Right lobe of liver (tissue), 6 donors: ENCODE measurements at regions not wholly inside any gene's neighbourhood (a gene's known extent, or its start where the extent isn't known, plus 50 kb on each side); places are given as distances from the start of the nearest gene placed in this dataset.

ENCODE experiments used
- ATAC-seq, 4 donors: fragments of 200-7000 bp; cut with Tn5 transposase; one replicate each; pipeline ENCODE4 v1.9.1; 2020; ENCODE audit warnings: mild to moderate bottlenecking in 4 of 4, moderate library complexity in 4 of 4
- DNase-seq, 3 donors: peaks; one replicate each; pipeline ENCODE4 v3.0.0-alpha.2; 2020
- H3K27ac ChIP-seq, 3 donors: fragments of 200-600 bp; one replicate each; pipeline ENCODE4 v1.8.0; 2022
- H3K27me3 ChIP-seq, 2 donors: fragments of 200-600 bp; one replicate each; pipeline ENCODE4 v1.8.0; 2022
- H3K36me3 ChIP-seq, 4 donors: fragments of 200-600 bp; sonication (generic) in 1 of 4; one replicate each; pipeline versions ENCODE4 v1.5.1 to v1.8.0; 2017 to 2022; ENCODE audit warnings: control low read depth in 1 of 4
- H3K4me1 ChIP-seq, 4 donors: fragments of 200-600 bp; sonication (generic) in 1 of 4; one replicate each; pipeline versions ENCODE4 v1.5.1 to v1.8.0; 2017 to 2022; ENCODE audit warnings: control low read depth in 1 of 4
- H3K4me3 ChIP-seq, 3 donors: fragments of 200-600 bp; one replicate each; pipeline ENCODE4 v1.8.0; 2022
- H3K9me3 ChIP-seq, 4 donors: fragments of 200-600 bp; sonication (generic) in 1 of 4; one replicate each; pipeline versions ENCODE4 v1.5.1 to v1.8.0; 2017 to 2022; ENCODE audit warnings: control low read depth in 1 of 4
- POLR2A ChIP-seq: fragments of 450-650 bp; IDR thresholded peaks from one replicate; pipeline ENCODE4 v1.6.1; 2017; ENCODE audit warnings: antibody characterized with exemption, mild to moderate bottlenecking
- WGBS: methylation state at CpG from one replicate; pipeline ENCODE4 v1.1.6; 2018; ENCODE audit warnings: low coverage, low lambda C conversion rate; ENCODE audit not compliant: insufficient coverage; ENCODE audit errors: missing lambda C conversion rate; 5-methylcytosine and 5-hydroxymethylcytosine counted together
- intact Hi-C, 2 donors: fragments of 100-400 bp; cut with DNase I; formaldehyde crosslinking; loops; one replicate each; pipeline versions ENCODE4 v1.11.2 to v1.14.1; 2022
- TF ChIP-seq, protein P1 (sequence below), 4 donors: fragments of 200-600 bp in 3 of 4; fragments of 450-650 bp in 1 of 4; IDR thresholded peaks; one replicate each; pipeline versions ENCODE4 v1.5.1 to v1.8.0; 2016 to 2022; ENCODE audit warnings: antibody characterized with exemption in 4 of 4, mild to moderate bottlenecking in 2 of 4
- donor health status: DM: no; HTN: yes; CAD: no.
- donor health status: DM: no; HTN: no; CAD: no.
- donor health status: DM: no; HTN: no; CAD: no.
- donor health status: DM: no; HTN: yes; CAD: no.
- donor health status: DM: no; HTN: yes; CAD: no.

- Histone ChIP-seq H3K4me1 (no peaks in the 10 kb centered on the region), H3K4me3 (no peak overlapping the region), H3K27ac (no peak overlapping the region), H3K36me3 (no peaks in the 10 kb centered on the region), H3K9me3 (no peaks in the 10 kb centered on the region), H3K27me3 (no peaks in the 10 kb centered on the region)
- TF ChIP-seq POLR2A = no peak
- TF ChIP-seq, protein P1, sequence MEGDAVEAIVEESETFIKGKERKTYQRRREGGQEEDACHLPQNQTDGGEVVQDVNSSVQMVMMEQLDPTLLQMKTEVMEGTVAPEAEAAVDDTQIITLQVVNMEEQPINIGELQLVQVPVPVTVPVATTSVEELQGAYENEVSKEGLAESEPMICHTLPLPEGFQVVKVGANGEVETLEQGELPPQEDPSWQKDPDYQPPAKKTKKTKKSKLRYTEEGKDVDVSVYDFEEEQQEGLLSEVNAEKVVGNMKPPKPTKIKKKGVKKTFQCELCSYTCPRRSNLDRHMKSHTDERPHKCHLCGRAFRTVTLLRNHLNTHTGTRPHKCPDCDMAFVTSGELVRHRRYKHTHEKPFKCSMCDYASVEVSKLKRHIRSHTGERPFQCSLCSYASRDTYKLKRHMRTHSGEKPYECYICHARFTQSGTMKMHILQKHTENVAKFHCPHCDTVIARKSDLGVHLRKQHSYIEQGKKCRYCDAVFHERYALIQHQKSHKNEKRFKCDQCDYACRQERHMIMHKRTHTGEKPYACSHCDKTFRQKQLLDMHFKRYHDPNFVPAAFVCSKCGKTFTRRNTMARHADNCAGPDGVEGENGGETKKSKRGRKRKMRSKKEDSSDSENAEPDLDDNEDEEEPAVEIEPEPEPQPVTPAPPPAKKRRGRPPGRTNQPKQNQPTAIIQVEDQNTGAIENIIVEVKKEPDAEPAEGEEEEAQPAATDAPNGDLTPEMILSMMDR (IDR thresholded peaks at IDR 0.05) = no peak
- DNase-seq = no peak
- intact Hi-C loops = no loop called here
- WGBS = 39% methylated on average over 3 of the region's 3 CpGs
- no peak for ATAC-seq
These were observed 79.2 kb upstream of the FRMD4A start for GRCh38 chr10:14409856-14410458.

DNA sequence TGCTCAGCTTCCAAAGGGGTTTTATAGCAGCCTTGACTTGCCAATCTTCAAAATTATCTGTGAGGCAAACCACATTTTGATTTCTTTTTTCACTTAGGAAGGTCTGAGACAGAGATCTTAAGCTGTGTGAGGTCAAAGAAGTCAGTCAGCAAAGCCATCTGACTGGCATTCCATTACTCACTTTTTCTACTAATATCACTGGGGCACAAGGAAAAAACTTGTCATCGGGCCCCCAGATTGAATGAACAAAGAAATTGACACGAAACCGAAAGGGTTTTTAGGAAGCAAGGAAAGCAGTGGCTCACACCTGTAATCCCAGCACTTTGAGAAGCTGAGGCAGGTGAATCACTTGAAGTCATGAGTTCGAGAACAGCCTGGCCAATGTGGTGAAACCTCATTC lies 78.5 kb upstream of the FRMD4A start:
- no peaks in the 10 kb centered on the region for H3K36me3 ChIP-seq
- H3K4me3 ChIP-seq = no peak overlapping the region
- DNase-seq (no peak), ATAC-seq (no peak)
- TF ChIP-seq, protein P1 (IDR thresholded peaks at IDR 0.05) = no peak
- no peak for TF ChIP-seq POLR2A
- no peaks in the 10 kb centered on the region for H3K27me3 ChIP-seq
- WGBS = 80% methylated on average over 4 of the region's 4 CpGs
- no peaks in the 10 kb centered on the region for H3K9me3 ChIP-seq
- no peaks in the 10 kb centered on the region for H3K4me1 ChIP-seq
- intact Hi-C loops = no loop called here
- no peak overlapping the region for H3K27ac ChIP-seq

- intact Hi-C loops = no loop called here
- ATAC-seq = no peak
- WGBS = 55% methylated on average over 2 of the region's 2 CpGs
These were observed 77.4 kb upstream of the FRMD4A start for GRCh38 chr10:14408139-14408538.

GRCh38 chr10:14407567-14407966 lies 76.8 kb upstream of the FRMD4A start:
- no peaks in the 10 kb centered on the region for H3K4me1 ChIP-seq
- no peaks in the 10 kb centered on the region for H3K9me3 ChIP-seq
- H3K27ac ChIP-seq = no peak overlapping the region
- TF ChIP-seq, protein P1 (IDR thresholded peaks at IDR 0.05) = no peak
- no peak for TF ChIP-seq POLR2A
- intact Hi-C loops = no loop called here
- no peaks in the 10 kb centered on the region for H3K27me3 ChIP-seq
- ATAC-seq (no peak), DNase-seq (no peak)
- no peaks in the 10 kb centered on the region for H3K36me3 ChIP-seq
- 73% methylated on average over 7 of the region's 7 CpGs for WGBS
- no peak overlapping the region for H3K4me3 ChIP-seq

More at GRCh38 chr10:14408139-14408538, 77.4 kb upstream of the FRMD4A start:
- H3K4me3 ChIP-seq = no peak overlapping the region
- no peaks in the 10 kb centered on the region for H3K9me3 ChIP-seq
- no peaks in the 10 kb centered on the region for H3K27me3 ChIP-seq
- no peak overlapping the region for H3K27ac ChIP-seq
- no peaks in the 10 kb centered on the region for H3K36me3 ChIP-seq
- TF ChIP-seq POLR2A = no peak
- TF ChIP-seq, protein P1 (IDR thresholded peaks at IDR 0.05) = no peak
- no peaks in the 10 kb centered on the region for H3K4me1 ChIP-seq
- DNase-seq = no peak
